Forelimb muscle (tissue), 1 donor: ENCODE measurements at regions not wholly inside any gene's neighbourhood (a gene's known extent, or its start where the extent isn't known, plus 50 kb on each side); places are given as distances from the start of the nearest gene placed in this dataset.
A peak's percentile ranks its signal among the peaks of the same experiment; 100 is the strongest.

Experiments
- DNase-seq: peaks from one replicate; pipeline ENCODE4 v3.0.0-alpha.2; 2013; ENCODE audit warnings: low read depth

- no peak for DNase-seq
Observed at GRCh38 chr3:106533093-106533787, 664.4 kb upstream of the CBLB start.

GRCh38 chr3:106533788-106534160 lies 665.0 kb upstream of the CBLB start:
- no peak for DNase-seq

- DNase-seq = no peak
Observed at GRCh38 chr3:106534206-106534605, 665.4 kb upstream of the CBLB start.

GRCh38 chr3:106540743-106541142 lies 671.9 kb upstream of the CBLB start:
- DNase-seq = no peak

GRCh38 chr3:106542101-106542769 lies 673.4 kb upstream of the CBLB start:
- DNase-seq = no peak

- DNase-seq = no peak
Observed at GRCh38 chr3:106552351-106553043, 683.7 kb upstream of the CBLB start.

GRCh38 chr3:106560451-106560966 lies 691.7 kb upstream of the CBLB start:
- DNase-seq = no peak

GRCh38 chr3:106566277-106566676 lies 697.5 kb upstream of the CBLB start:
- DNase-seq = no peak

GRCh38 chr3:106570426-106570825 lies 701.6 kb upstream of the CBLB start:
- no peak for DNase-seq

GRCh38 chr3:106573605-106574004 lies 704.8 kb upstream of the CBLB start:
- no peak for DNase-seq

- DNase-seq = no peak
Observed at GRCh38 chr3:106575029-106575428, 706.2 kb upstream of the CBLB start.

- no peak for DNase-seq
Observed at GRCh38 chr3:106577241-106577640, 708.4 kb upstream of the CBLB start.

- no peak for DNase-seq
Observed at GRCh38 chr3:106578911-106579310, 710.1 kb upstream of the CBLB start.

- DNase-seq = no peak
Observed at GRCh38 chr3:106582151-106582550, 713.3 kb upstream of the CBLB start.

GRCh38 chr3:106587551-106587950 lies 718.7 kb upstream of the CBLB start:
- DNase-seq = no peak

- DNase-seq = no peak
Observed at GRCh38 chr3:106588739-106589138, 719.9 kb upstream of the CBLB start.

- no peak for DNase-seq
Observed at GRCh38 chr3:106589311-106589942, 720.6 kb upstream of the CBLB start.

- no peak for DNase-seq
Observed at GRCh38 chr3:106590216-106590615, 721.4 kb upstream of the CBLB start.

GRCh38 chr3:106593381-106593780 lies 724.6 kb upstream of the CBLB start:
- no peak for DNase-seq

- DNase-seq = peak; percentile 85
Observed at GRCh38 chr3:106609666-106610301, 741.0 kb upstream of the CBLB start.

- no peak for DNase-seq
Observed at GRCh38 chr3:106610362-106610959, 741.6 kb upstream of the CBLB start.
